HepG2 (cell line): ENCODE measurements at regions not wholly inside any gene's neighbourhood (a gene's known extent, or its start where the extent isn't known, plus 50 kb on each side); places are given as distances from the start of the nearest gene placed in this dataset.

Experiments
- ATAC-seq: fragments of 200-7000 bp; cut with Tn5 transposase; 3 replicates; pipeline ENCODE4 v1.9.1; 2020; ENCODE audit warnings: mild to moderate bottlenecking, moderate library complexity
- BruUV-seq: library from RNA; stranded (reverse); fragments of 400-500 nt; replicated peaks from 2 replicates; lab custom pipeline; 2021; lab: Mats Ljungman, UMichigan
- CTCF ChIA-PET: fragments of 300-600 bp; formaldehyde crosslinking; extraction: SDS; loops from one replicate; lab custom pipeline; 2021; ENCODE audit warnings: low total read pairs, inconsistent platforms, low intra/inter-chr PET ratio; lab: Yijun Ruan, JAX
- POLR2A ChIA-PET: fragments of 350-600 bp; sonication (Branson Sonifier 250); formaldehyde crosslinking; loops from one replicate; lab custom pipeline; 2020; ENCODE audit warnings: antibody characterized with exemption, inconsistent platforms; lab: Yijun Ruan, JAX
- DNase-seq: peaks from one replicate; pipeline ENCODE4 v3.0.0-alpha.2; 2015; ENCODE audit warnings: low spot score
- FAIRE-seq: peaks from 3 replicates; lab custom pipeline; 2011; peaks lifted over from hg19 to GRCh38; lab: Jason Lieb, UNC
- H2AFZ ChIP-seq: one replicate; pipeline ENCODE4 v1.6.1; 2011; ENCODE audit warnings: low read length, inconsistent platforms
- H3K27ac ChIP-seq: fragments of 300-600 bp; 3 replicates; pipeline ENCODE4 v1.8.0; 2011; ENCODE audit warnings: mixed run types, mild to moderate bottlenecking, mixed read lengths, low read length, inconsistent platforms; ENCODE audit not compliant: insufficient read depth; ENCODE audit errors: extremely low read length
- H3K27me3 ChIP-seq, 2 experiments: fragments of 200-600 bp in 1 of 2; 2 replicates in 1 of 2; 3 replicates in 1 of 2; pipeline versions ENCODE4 v1.6.0 to v1.8.0; 2011; ENCODE audit warnings: low read length in 2 of 2, mild to moderate bottlenecking in 2 of 2, moderate library complexity in 2 of 2, inconsistent platforms in 1 of 2; ENCODE audit not compliant: insufficient read depth in 2 of 2, control insufficient read depth in 1 of 2
- H3K36me3 ChIP-seq, 2 experiments: fragments of 200-600 bp in 1 of 2; replicated peaks in 1 of 2; 2 replicates in 1 of 2; 3 replicates in 1 of 2; pipeline versions ENCODE4 v1.5.1 to v1.8.0; 2011; ENCODE audit warnings: low read length in 2 of 2, inconsistent platforms in 1 of 2; ENCODE audit not compliant: insufficient read depth in 2 of 2, control insufficient read depth in 1 of 2
- H3K4me1 ChIP-seq: 2 replicates; pipeline ENCODE4 v1.5.1; 2012; ENCODE audit warnings: low read length, inconsistent platforms; ENCODE audit not compliant: insufficient read depth
- H3K4me2 ChIP-seq: 2 replicates; pipeline ENCODE4 v1.6.0; 2011; ENCODE audit warnings: low read depth, low read length, inconsistent platforms
- H3K4me3 ChIP-seq, 3 experiments: fragments of 200-600 bp in 1 of 3; sonication (generic), shearing (Covaris generic) in 1 of 3; replicated peaks in 1 of 3; 2 replicates each; pipeline ENCODE4 v1.5.1; 2011 to 2016; ENCODE audit warnings: low read length in 3 of 3, inconsistent platforms in 2 of 3, low read depth in 2 of 3, mild to moderate bottlenecking in 2 of 3, control low read depth in 1 of 3, mixed read lengths in 1 of 3; ENCODE audit not compliant: insufficient read depth in 1 of 3
- H3K79me2 ChIP-seq: one replicate; pipeline ENCODE4 v1.6.1; 2011; ENCODE audit warnings: low read length, inconsistent platforms; ENCODE audit not compliant: insufficient read depth
- H3K9ac ChIP-seq: 2 replicates; pipeline ENCODE4 v1.6.0; 2011; ENCODE audit warnings: mild to moderate bottlenecking, low read depth, low read length, inconsistent platforms; ENCODE audit not compliant: insufficient read depth
- H3K9me3 ChIP-seq: 2 replicates; pipeline ENCODE4 v1.5.1; 2012; ENCODE audit warnings: mild to moderate bottlenecking, low read length
- H4K20me1 ChIP-seq: 2 replicates; pipeline ENCODE4 v1.6.0; 2011; ENCODE audit warnings: inconsistent platforms, mild to moderate bottlenecking, low read length, moderate library complexity; ENCODE audit not compliant: insufficient read depth
- HNRNPK ChIP-seq: fragments of 200-400 bp; formaldehyde crosslinking; IDR thresholded peaks from 2 replicates; pipeline ENCODE4 v1.6.1; 2018; ENCODE audit warnings: low read length, low read depth, moderate library complexity, mild to moderate bottlenecking; ENCODE audit not compliant: poor library complexity, severe bottlenecking
- KDM2A ChIP-seq: sonication (generic); formaldehyde crosslinking; IDR thresholded peaks from 2 replicates; pipeline ENCODE4 v1.4.0; 2020; ENCODE audit warnings: low read depth, missing genetic modification reagents, borderline replicate concordance
- MED8 ChIP-seq: sonication (generic); formaldehyde crosslinking; IDR thresholded peaks from 2 replicates; pipeline ENCODE4 v1.8.1; 2023; ENCODE audit warnings: mild to moderate bottlenecking, missing genetic modification reagents; ENCODE audit not compliant: insufficient replicate concordance
- MYC ChIP-seq: sonication (generic); formaldehyde crosslinking; IDR thresholded peaks from 2 replicates; pipeline ENCODE4 v1.9.0; 2021; ENCODE audit warnings: missing genetic modification reagents, borderline replicate concordance
- RAD21 ChIP-seq: fragments of 450-650 bp; formaldehyde crosslinking; IDR thresholded peaks from 2 replicates; pipeline ENCODE4 v1.5.0; 2020; ENCODE audit warnings: mild to moderate bottlenecking
- SMC3 ChIP-seq: IDR thresholded peaks from 2 replicates; pipeline ENCODE4 v1.6.1; 2011; ENCODE audit warnings: low read length, improper control_type of control experiment
- ZKSCAN8 ChIP-seq: IDR thresholded peaks from 2 replicates; pipeline ENCODE4 v1.6.1; 2016; ENCODE audit warnings: borderline replicate concordance, missing genetic modification reagents, missing compliant biosample characterization
- ZNF274 ChIP-seq: sonication (generic); formaldehyde crosslinking; IDR thresholded peaks from 2 replicates; pipeline ENCODE4 v1.5.1; 2020; ENCODE audit warnings: mild to moderate bottlenecking, missing genetic modification reagents
- ZNF282 ChIP-seq: fragments of 450-650 bp; IDR thresholded peaks from 2 replicates; pipeline ENCODE4 v1.6.1; 2018; ENCODE audit not compliant: partially characterized antibody
- ZNF382 ChIP-seq: sonication (generic); formaldehyde crosslinking; IDR thresholded peaks from 2 replicates; pipeline ENCODE4 v1.5.0; 2020; ENCODE audit warnings: missing genetic modification reagents, mild to moderate bottlenecking, borderline replicate concordance
- ZNF549 ChIP-seq: sonication (generic); formaldehyde crosslinking; IDR thresholded peaks from 2 replicates; pipeline ENCODE4 v1.5.0; 2020; ENCODE audit warnings: missing genetic modification reagents
- ZNF616 ChIP-seq: sonication (generic); formaldehyde crosslinking; IDR thresholded peaks from 2 replicates; pipeline ENCODE4 v1.5.0; 2020; ENCODE audit warnings: low read depth, mild to moderate bottlenecking, missing genetic modification reagents
- ZNF878 ChIP-seq: sonication (generic); formaldehyde crosslinking; IDR thresholded peaks from 2 replicates; pipeline ENCODE4 v1.8.1; 2023; ENCODE audit warnings: mild to moderate bottlenecking, missing genetic modification reagents, moderate library complexity
- WGBS: methylation state at CpG from one replicate; pipeline ENCODE4 v1.1.6; 2017; ENCODE audit warnings: low lambda C conversion rate; 5-methylcytosine and 5-hydroxymethylcytosine counted together
- in situ Hi-C: cut with HindIII; loops from 2 replicates; pipeline ENCODE4 v1.10.0; 2017; ENCODE audit warnings: low pct_unique_long_range_greater_than_20kb; ENCODE audit not compliant: extremely low pct_ligation_motif_present
- intact Hi-C: fragments of 100-400 bp; cut with micrococcal nuclease; formaldehyde crosslinking; loops from one replicate; pipeline ENCODE4 v1.10.0; 2022; ENCODE audit not compliant: unreplicated experiment
- TF ChIP-seq, protein P1 (sequence below): sonication (generic); formaldehyde crosslinking; IDR thresholded peaks from 2 replicates; pipeline ENCODE4 v1.8.1; 2023; ENCODE audit warnings: mild to moderate bottlenecking, inconsistent platforms, moderate library complexity, missing genetic modification reagents, borderline replicate concordance
- TF ChIP-seq, protein P2 (sequence below): fragments of 450-650 bp; IDR thresholded peaks from 2 replicates; pipeline ENCODE4 v1.6.1; 2016
- TF ChIP-seq, protein P3 (sequence below): sonication (generic); formaldehyde crosslinking; IDR thresholded peaks from 2 replicates; pipeline ENCODE4 v1.5.0; 2020; ENCODE audit warnings: mild to moderate bottlenecking, missing genetic modification reagents
- TF ChIP-seq, protein P4 (sequence below): IDR thresholded peaks from 2 replicates; pipeline ENCODE4 v1.6.1; 2018; ENCODE audit warnings: missing genetic modification reagents, mild to moderate bottlenecking, missing compliant biosample characterization
- TF ChIP-seq, protein P5 (sequence below): IDR thresholded peaks from 2 replicates; pipeline ENCODE4 v1.6.1; 2012; ENCODE audit warnings: inconsistent platforms

DNA sequence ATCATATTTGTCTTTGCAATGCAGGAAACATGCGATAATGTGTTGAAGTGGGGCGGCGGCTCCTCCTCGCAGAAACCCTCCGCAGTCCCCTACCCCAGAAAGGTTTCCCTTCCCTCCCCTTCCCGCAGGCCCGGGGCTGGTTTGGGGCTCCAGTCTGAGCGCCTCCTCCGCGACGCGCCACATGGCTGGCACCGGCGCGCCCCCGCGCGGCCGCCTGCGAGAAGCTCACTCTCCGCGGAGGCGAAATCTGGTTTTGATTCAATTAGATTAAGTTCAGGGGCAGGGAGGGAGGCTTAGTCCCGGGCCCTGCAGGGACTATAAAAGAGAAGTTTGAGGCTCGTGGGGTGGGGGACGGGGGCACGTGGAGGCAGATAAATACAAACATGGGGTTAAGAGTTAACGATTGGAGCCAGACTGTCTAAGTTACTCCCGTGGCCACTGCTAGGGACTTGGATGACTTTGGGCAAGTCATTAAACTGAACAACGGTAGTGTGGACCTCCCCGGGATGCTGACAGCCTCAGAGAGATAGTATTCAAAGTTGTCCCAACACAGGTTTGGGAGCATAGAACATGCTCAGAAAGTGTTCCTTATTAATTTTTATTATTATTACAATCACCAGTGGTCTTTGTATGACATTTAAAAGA is 69.4 kb downstream of the MSX2 start:
- ChIA-PET POLR2A (no interaction called here), CTCF (interaction anchor here (1.5 to 2.1 kb wide), 2 partner anchors 374 to 467 kb away, joined by 4 to 25 read pairs; no protein-coding TSS in a partner anchor)
- Histone ChIP-seq H3K4me3 (no peak overlapping the region), H3K4me1 (no peaks in the 10 kb centered on the region), H3K36me3 (no peaks in the 10 kb centered on the region), H3K9me3 (no peaks in the 10 kb centered on the region), H3K27ac (no peak overlapping the region), H3K79me2 (no peaks in the 10 kb centered on the region), H3K4me2 (no peak overlapping the region), H4K20me1 (no peaks in the 10 kb centered on the region), H3K9ac (no peak overlapping the region), H3K27me3 (peaks cover 2 to 19% of the 10 kb centered on the region in 2 experiments; a peak in 3 of 5 replicates), H2AFZ (no peak overlapping the region)
- no TSS peak for BruUV-seq
- in situ Hi-C loops (no loop called here), intact Hi-C loops (loop anchor here (1.0 kb wide), 1 partner anchor 375 kb away; no protein-coding TSS in a partner anchor)
- FAIRE-seq, result no peak
- DNase-seq, result peak; percentile 18
- peak; percentile 93 for ATAC-seq
- WGBS, result 1% methylated on average over 25 of the region's 31 CpGs
- TF ChIP-seq, protein P1, sequence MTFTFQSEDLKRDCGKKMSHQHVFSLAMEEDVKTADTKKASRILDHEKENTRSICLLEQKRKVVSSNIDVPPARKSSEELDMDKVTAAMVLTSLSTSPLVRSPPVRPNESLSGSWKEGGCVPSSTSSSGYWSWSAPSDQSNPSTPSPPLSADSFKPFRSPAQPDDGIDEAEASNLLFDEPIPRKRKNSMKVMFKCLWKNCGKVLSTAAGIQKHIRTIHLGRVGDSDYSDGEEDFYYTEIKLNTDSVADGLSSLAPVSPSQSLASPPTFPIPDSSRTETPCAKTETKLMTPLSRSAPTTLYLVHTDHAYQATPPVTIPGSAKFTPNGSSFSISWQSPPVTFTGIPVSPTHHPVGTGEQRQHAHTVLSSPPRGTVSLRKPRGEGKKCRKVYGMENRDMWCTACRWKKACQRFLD (CRISPR knock-in tag), result no peak
- TF ChIP-seq ZKSCAN8 (no peak), MED8 (CRISPR knock-in tag) (no peak), RAD21 (peak; percentile 52; the same call in 1 of the 2 replicates), ZNF382 (CRISPR knock-in tag) (no peak), ZNF282 (no peak), ZNF274 (CRISPR knock-in tag) (0 out of 2 replicates have a peak, but pooled peaks have one; percentile 31), ZNF549 (CRISPR knock-in tag) (no peak), ZNF878 (CRISPR knock-in tag) (no peak), KDM2A (CRISPR knock-in tag) (peak; percentile 28; the same call in 1 of the 2 replicates), MYC (CRISPR knock-in tag) (peak; percentile 52; the same call in 1 of the 2 replicates), HNRNPK (peak; percentile 39), SMC3 (peak; percentile 43; the same call in 1 of the 2 replicates), ZNF616 (CRISPR knock-in tag) (no peak)
- TF ChIP-seq, protein P2, sequence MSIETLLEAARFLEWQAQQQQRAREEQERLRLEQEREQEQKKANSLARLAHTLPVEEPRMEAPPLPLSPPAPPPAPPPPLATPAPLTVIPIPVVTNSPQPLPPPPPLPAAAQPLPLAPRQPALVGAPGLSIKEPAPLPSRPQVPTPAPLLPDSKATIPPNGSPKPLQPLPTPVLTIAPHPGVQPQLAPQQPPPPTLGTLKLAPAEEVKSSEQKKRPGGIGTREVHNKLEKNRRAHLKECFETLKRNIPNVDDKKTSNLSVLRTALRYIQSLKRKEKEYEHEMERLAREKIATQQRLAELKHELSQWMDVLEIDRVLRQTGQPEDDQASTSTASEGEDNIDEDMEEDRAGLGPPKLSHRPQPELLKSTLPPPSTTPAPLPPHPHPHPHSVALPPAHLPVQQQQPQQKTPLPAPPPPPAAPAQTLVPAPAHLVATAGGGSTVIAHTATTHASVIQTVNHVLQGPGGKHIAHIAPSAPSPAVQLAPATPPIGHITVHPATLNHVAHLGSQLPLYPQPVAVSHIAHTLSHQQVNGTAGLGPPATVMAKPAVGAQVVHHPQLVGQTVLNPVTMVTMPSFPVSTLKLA, result no peak
- TF ChIP-seq, protein P3, sequence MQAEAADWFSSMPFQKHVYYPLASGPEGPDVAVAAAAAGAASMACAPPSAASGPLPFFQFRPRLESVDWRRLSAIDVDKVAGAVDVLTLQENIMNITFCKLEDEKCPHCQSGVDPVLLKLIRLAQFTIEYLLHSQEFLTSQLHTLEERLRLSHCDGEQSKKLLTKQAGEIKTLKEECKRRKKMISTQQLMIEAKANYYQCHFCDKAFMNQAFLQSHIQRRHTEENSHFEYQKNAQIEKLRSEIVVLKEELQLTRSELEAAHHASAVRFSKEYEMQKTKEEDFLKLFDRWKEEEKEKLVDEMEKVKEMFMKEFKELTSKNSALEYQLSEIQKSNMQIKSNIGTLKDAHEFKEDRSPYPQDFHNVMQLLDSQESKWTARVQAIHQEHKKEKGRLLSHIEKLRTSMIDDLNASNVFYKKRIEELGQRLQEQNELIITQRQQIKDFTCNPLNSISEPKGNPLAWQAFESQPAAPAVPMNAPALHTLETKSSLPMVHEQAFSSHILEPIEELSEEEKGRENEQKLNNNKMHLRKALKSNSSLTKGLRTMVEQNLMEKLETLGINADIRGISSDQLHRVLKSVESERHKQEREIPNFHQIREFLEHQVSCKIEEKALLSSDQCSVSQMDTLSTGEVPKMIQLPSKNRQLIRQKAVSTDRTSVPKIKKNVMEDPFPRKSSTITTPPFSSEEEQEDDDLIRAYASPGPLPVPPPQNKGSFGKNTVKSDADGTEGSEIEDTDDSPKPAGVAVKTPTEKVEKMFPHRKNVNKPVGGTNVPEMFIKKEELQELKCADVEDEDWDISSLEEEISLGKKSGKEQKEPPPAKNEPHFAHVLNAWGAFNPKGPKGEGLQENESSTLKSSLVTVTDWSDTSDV (CRISPR knock-in tag), result no peak
- TF ChIP-seq, protein P4, sequence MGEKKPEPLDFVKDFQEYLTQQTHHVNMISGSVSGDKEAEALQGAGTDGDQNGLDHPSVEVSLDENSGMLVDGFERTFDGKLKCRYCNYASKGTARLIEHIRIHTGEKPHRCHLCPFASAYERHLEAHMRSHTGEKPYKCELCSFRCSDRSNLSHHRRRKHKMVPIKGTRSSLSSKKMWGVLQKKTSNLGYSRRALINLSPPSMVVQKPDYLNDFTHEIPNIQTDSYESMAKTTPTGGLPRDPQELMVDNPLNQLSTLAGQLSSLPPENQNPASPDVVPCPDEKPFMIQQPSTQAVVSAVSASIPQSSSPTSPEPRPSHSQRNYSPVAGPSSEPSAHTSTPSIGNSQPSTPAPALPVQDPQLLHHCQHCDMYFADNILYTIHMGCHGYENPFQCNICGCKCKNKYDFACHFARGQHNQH, result no peak
- TF ChIP-seq, protein P5, sequence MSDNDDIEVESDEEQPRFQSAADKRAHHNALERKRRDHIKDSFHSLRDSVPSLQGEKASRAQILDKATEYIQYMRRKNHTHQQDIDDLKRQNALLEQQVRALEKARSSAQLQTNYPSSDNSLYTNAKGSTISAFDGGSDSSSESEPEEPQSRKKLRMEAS, result peak; percentile 34; the same call in 1 of the 2 replicates
